Stimulated activated CD8-positive, alpha-beta memory T cell treated with anti-CD3 and anti-CD28 coated beads, Interleukin-4, amount 100 ng/mL, for 48 hours (primary cell): ENCODE measurements at regions not wholly inside any gene's neighbourhood (a gene's known extent, or its start where the extent isn't known, plus 50 kb on each side); places are given as distances from the start of the nearest gene placed in this dataset.
"Not testable (repeated sequence)": the region's sequence is repeated elsewhere in the genome, so short reads cannot be mapped to it uniquely, and the experiment has no call there.

Experiments used
- DNase-seq: peaks from one replicate; pipeline ENCODE4 v3.0.0-alpha.2; 2020

GRCh38 chr3:25897019-25897418 is 107.1 kb downstream of the OXSM start:
- DNase-seq, result no peak

GRCh38 chr3:25899352-25900101 is 109.6 kb downstream of the OXSM start:
- no peak for DNase-seq

- DNase-seq, result no peak
These were observed 110.3 kb downstream of the OXSM start for GRCh38 chr3:25900161-25900560.

GRCh38 chr3:25901796-25902195 is 111.9 kb downstream of the OXSM start:
- DNase-seq, result no peak

GRCh38 chr3:25902586-25902985 is 112.7 kb downstream of the OXSM start:
- no peak for DNase-seq

- no peak for DNase-seq
These were observed 113.7 kb downstream of the OXSM start for GRCh38 chr3:25903371-25904129.

GRCh38 chr3:25904206-25904605 is 114.3 kb downstream of the OXSM start:
- no peak for DNase-seq

GRCh38 chr3:25906132-25906906 is 116.4 kb downstream of the OXSM start:
- no peak for DNase-seq

GRCh38 chr3:25907081-25907480 is 117.2 kb downstream of the OXSM start:
- no peak for DNase-seq

GRCh38 chr3:25910105-25910504 is 120.2 kb downstream of the OXSM start:
- DNase-seq, result no peak

- peak; percentile 79 for DNase-seq
These were observed 121.1 kb downstream of the OXSM start for GRCh38 chr3:25910997-25911396.

GRCh38 chr3:25911525-25912295 is 121.8 kb downstream of the OXSM start:
- DNase-seq, result no peak

GRCh38 chr3:25913179-25913578 is 123.3 kb downstream of the OXSM start:
- no peak for DNase-seq

GRCh38 chr3:25915673-25916072 is 125.8 kb downstream of the OXSM start:
- no peak for DNase-seq

- DNase-seq, result no peak
These were observed 126.4 kb downstream of the OXSM start for GRCh38 chr3:25916321-25916720.

- DNase-seq, result not testable (repeated sequence)
These were observed 142.1 kb downstream of the OXSM start for GRCh38 chr3:25931967-25932366.

GRCh38 chr3:25938566-25939325 is 148.9 kb downstream of the OXSM start:
- DNase-seq, result no peak

GRCh38 chr3:25940935-25941334 is 151.0 kb downstream of the OXSM start:
- DNase-seq, result no peak

- no peak for DNase-seq
These were observed 154.4 kb downstream of the OXSM start for GRCh38 chr3:25944329-25944728.

GRCh38 chr3:25945366-25945765 is 155.5 kb downstream of the OXSM start:
- DNase-seq, result no peak

GRCh38 chr3:25945836-25946235 is 155.9 kb downstream of the OXSM start:
- DNase-seq, result no peak

GRCh38 chr3:25952133-25952532 is 162.2 kb downstream of the OXSM start:
- DNase-seq, result no peak
